GM21786 (cell line): ENCODE measurements at regions not wholly inside any gene's neighbourhood (a gene's known extent, or its start where the extent isn't known, plus 50 kb on each side); places are given as distances from the start of the nearest gene placed in this dataset.
"Not testable (repeated sequence)": the region's sequence is repeated elsewhere in the genome, so short reads cannot be mapped to it uniquely, and the experiment has no call there.

Experiments
- ATAC-seq: cut with Tn5 transposase; IDR thresholded peaks from one replicate; pipeline ENCODE4 v1.9.1; 2021; ENCODE audit not compliant: unreplicated experiment

DNA sequence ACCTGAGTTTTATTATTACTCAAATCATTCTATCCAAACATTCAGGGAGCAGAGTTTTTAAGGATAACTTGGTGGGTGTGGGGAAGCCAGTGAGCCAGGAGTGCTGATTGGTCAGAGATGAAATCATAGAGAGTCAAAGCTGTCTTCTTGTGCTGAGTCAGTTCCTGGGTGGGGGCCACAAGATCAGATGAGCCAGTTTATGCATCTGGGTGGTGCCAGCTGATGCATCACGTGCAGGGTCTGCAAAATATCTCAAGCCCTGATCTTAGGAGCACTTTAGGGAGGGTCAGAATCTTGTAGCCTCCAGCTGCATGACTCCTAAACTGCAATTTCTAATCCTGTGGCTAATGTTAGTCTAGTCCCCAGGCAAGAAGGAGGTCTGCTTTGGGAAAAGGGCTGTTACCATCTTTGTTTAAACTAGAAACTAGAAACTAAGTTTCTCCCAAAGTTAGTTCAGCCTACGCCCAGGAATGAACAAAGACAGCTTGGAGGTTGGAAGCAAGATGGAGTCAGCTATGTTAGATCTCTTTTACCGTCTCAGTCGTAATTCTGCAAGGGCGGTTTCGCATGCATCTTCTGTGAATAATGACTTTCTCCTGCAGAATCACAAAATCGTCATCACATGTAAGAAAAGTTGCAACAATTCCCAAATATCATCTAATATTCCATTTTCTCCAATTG, 97.5 kb downstream of the ZNF664 start:
- not testable (repeated sequence) for ATAC-seq

- no peak for ATAC-seq
These were observed 98.0 kb downstream of the ZNF664 start for GRCh38 chr12:124071075-124071443.

DNA sequence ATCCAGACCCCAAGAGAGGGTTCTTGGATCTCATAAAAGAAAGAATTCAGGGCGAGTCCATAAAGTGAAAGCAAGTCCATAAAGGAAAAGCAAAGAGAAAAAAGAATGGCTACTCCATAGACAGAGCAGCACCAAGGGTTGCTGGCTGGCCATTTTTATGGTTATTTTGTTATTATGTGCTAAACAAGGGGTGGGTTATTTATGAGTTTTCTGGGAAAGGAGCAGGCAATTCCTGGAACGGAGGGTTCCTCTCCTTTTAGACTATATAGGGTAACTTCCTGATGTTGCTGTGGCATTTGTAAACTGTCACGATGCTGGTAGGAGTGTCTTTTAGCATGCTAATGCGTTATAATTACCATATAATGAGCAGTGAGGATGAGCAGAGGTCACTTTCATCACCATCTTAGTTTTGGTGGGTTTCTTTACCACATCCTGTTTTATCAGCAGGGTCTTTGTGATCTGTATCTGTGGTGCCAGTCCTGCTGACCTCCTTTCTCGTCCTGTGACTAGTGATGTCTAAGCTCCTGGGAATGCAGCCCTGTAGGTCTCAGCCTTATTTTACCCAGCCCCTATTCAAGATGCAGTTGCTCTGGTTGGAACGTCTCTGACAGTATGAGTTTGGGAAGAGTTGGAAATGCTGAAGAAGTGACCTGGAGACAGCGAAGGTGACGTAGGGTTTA, 100.5 kb downstream of the ZNF664 start:
- no peak for ATAC-seq

DNA sequence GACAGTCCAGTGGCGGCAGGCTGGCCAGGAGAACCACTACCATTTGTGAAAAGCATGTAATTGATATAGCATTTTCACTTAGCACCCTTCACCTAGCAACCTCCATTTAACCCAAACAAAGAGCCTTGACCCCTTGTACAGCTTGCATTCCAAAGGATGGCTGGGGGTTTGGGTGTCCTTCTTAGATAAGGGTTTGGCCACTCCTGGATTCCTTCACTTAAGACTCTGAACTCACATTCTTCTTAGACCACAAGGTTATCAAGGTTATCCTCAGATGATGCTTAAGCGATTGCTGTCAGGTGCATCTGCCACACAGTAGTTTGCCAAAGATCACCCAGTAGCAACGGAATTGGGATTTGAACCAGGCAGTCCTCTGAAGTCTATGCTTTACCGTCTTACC, 102.8 kb downstream of the ZNF664 start:
- ATAC-seq = no peak

DNA sequence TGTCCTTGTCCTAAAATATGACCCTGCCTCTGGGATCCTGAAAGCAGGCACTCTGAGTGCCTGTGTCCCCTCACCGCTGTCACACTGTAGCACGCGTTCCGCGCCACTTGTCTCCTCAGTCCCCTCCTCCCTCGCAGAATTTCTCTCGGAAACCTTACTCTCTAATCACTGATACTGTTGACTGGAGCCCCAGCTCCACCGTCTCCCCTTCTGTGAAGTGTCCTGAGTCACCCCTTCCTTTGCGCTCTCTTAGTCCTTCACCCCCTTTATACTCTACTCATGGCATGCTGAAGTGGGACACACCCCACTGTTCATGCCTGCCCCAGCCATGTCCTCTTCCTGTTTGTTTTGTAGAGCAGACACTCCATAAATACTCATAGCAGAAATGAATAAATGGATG, 104.7 kb downstream of the ZNF664 start:
- ATAC-seq = no peak

DNA sequence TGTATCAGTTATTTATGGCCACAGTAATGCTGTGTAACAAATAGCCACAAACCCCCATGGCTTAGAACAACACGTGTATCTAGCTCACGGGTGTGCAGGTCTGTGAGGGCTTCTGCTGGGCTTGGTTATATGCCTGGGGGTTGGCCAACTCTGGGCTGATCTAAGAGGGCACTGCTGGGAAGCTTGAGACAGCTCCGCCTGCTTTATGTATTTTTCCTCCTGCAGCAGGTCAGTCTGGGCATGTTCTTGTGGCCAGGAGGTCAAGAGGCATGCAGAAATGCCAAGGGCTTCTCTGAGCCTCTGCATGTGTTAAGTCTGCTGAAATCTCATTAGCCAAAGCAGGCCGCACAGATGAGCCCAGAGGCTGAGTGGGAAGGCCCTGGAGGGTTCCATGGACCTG, 105.8 kb downstream of the ZNF664 start:
- ATAC-seq = no peak

DNA sequence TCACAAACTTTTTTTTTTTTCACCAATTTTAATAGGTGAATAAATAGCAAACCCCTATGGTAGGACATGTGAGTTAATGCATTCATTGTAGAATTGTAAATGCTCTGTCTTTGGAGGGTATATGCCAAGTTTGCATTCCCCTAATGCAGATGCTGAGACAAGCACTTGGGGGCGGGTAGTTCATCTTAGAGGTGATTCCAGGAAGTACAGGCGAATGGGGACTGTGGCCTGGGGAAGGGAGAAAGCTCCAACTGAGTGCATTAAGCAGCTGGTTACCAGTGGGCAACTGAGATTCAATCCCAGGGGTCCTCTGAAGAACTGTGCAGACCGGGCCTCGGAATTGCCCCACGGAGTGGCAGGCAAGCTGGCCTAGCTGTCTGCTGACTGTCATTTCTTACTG, 107.6 kb downstream of the ZNF664 start:
- ATAC-seq = no peak

- ATAC-seq = no peak
These were observed 109.0 kb downstream of the ZNF664 start for GRCh38 chr12:124082012-124082411.

DNA sequence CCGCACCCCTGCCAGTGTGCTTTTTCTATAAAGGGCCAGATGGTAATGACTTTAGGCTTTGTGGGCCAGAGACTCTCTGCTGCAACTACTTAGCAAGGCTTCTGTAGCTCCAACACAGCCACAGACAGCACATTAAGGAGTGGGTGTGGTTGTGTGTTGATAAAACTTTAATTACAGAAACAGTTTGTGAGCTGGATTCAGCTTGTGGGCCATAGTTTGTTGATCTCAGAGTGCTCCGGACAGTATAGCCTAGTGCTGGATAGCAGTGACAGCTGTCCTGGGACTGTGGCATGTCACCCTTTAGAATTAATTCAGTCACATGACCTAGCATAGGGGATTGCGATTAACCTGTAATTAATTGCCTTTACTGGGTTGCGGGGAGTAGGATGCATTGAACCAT, 109.7 kb downstream of the ZNF664 start:
- ATAC-seq = no peak

DNA sequence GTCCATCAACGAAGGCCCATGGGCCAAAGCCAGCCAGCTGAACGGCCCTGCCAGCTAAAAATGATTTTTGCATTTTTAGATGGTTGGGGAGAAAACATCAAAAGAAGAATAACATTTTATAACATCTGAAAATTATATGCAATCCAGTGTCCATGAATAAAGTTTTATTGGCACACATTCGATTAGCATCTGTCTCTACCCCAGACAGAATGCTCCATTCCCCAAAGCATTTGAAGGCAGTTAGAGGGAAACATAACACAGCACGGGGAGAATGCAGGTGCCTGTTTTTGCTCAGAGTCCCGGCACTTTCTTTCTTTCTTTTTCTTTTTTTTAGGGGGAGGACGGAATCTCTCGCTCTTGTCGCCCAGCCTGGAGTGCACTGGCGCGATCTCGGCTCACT, 110.7 kb downstream of the ZNF664 start:
- ATAC-seq = no peak

- ATAC-seq = no peak
These were observed 112.6 kb downstream of the ZNF664 start for GRCh38 chr12:124085419-124086296.

DNA sequence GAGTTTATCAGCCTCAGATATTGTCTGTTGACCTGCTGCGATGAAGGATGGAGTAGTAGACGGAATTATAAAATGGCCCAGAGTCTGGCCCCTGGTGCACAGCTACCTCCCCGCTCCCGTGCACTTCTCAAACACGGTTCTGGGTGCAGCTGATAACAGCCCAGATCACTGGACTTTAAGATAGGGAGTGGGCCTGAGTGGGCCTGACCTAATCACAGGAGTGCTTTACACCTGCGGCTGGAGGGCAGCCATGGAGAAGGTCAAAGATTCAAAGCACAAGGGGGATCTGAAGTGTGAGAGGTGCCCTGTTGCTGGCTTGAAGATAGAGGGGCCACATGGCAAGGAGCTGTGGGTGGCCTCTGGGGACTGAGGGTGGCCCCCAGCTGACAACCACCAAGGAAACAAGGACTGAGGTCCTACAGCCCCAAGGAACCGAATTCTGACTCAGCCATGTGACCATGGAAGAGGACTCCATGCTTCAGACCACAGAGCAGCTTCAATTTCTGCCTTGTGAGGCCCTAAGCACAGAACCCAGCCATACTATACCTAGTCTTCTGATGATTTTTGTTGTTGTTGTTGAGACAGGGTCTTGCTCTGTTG, 113.4 kb downstream of the ZNF664 start:
- ATAC-seq = no peak

DNA sequence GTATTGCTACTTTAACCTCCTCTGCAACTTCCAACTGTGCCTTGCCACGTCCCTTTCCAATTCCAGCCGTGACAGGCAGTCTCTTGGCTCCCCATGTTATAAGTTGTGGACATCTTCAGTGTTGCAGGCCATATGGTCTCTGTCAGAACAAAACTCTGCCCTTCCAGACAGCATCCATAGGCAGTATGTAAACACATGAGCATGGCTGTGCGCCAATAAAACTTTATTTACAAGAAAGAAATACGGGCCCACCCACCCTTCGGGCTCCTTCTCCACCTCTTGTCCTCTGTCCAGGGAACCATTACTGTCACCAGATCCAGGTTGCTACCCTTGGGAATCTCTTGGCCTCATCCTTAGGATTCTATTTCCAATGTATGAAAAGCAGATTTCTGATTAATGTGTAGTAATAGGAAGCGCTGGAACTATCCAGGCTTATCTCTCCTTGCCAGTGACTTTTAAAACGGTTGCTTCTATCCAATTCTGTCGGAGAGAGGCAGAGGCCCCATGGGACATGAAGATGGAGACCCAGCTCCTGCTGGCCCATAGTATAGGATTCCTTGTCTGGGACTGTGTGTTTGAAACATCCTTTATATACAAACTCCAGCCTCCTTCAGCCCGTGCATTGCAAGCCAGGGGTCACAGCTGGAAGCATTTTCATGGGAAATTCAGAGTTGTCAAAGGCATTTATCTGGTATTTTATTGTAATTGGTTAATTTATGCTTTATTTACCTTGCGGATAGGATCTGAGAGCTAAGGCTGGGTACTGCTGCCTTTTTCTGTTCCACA, 114.4 kb downstream of the ZNF664 start:
- no peak for ATAC-seq

DNA sequence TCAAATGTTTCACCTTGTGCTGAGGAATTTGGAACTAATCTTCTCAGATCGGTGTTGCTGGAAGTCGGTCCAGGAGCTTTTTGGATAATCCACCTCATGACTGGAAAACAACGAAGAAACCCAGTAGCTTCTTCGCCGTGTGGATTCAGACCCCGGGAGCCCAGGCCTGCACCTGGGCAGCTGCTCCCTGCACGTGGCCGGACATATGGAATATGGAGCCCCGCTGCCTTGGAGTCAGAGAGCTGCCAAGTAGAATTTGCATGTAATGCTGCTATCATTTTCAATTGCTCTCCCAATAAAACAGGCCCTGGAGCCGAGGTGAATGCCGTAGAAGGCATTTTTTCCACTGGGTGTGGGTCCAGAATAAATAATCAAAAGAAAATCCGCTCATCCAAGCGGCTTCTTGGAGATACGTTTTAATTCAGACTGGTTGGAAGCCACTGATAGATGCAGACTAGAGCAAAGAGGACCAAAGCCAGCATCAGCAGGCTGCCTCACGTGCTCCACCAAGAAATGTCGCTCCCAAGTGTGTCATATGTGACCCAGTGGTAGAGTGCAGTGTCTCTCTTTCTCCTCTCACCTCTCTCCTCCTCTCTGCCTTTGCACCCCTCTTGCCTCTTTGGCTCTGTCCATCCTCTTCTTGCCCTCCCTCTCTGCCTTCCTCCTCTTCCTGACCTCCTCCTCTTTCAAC, 115.3 kb downstream of the ZNF664 start:
- no peak for ATAC-seq

- not testable (repeated sequence) for ATAC-seq
These were observed 116.3 kb downstream of the ZNF664 start for GRCh38 chr12:124089181-124089914.

GRCh38 chr12:124091835-124092234, 118.8 kb downstream of the ZNF664 start:
- ATAC-seq = no peak

DNA sequence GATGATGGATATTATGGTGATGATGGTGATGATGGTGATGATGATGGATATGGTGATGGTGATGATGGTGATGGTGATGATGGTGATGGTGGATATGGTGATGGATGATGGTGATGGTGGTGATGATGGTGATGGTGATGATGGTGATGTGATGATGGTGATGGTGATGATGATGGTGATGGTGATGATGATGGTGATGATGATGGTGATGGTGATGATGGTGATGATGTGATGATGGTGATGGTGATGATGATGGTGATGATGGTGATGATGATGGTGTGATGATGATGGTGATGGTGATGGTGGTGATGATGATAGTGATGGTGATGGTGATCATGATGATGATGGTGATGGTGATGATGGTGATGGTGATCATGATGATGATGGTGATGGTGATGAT, 119.5 kb downstream of the ZNF664 start:
- not testable (repeated sequence) for ATAC-seq

DNA sequence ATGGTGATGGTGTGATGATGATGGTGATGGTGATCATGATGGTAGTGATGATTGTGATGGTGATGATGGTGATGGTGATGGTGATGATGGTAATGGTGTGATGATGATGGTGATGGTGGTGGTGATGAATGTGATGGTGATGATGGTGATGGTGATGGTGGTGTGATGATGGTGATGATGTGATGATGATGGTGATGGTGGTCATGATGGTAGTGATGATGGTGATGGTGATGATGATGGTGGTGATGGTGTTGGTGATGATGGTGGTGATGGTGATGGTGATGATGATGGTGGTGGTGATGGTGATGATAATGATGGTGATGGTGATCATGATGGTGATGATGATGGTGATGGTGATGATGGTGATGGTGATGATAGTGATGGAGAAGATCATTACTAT, 120.3 kb downstream of the ZNF664 start:
- no peak for ATAC-seq

DNA sequence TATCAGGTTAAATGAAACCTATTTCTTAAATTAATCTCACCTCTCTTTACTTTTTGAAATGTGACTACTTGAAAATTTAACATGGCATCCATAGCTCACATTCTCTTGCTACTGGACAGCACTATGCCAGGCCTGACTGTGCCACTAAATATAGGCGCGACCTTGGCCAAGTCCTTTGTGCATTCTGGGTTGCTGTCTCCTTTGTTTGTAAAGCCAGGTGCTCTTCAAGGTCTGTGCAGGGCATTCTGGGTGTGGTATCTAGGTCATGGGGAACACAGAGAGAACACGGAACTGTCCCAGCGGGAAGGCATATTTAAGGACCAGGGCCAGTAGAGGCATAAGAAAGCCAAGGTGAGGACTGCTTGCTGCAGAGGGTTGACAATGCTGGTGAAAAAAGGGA, 121.2 kb downstream of the ZNF664 start:
- no peak for ATAC-seq
